GM12873 (cell line): ENCODE measurements at regions not wholly inside any gene's neighbourhood (a gene's known extent, or its start where the extent isn't known, plus 50 kb on each side); places are given as distances from the start of the nearest gene placed in this dataset.

Experiments
- CTCF ChIP-seq: IDR thresholded peaks from 2 replicates; pipeline ENCODE4 v1.5.1; 2012; ENCODE audit warnings: low read depth, mild to moderate bottlenecking, moderate library complexity, low read length, control low read depth; ENCODE audit not compliant: insufficient read depth; ENCODE audit errors: missing control alignments

GRCh38 chr12:114765960-114766691 is 82.2 kb upstream of the TBX3 start:
- TF ChIP-seq CTCF: no peak

- TF ChIP-seq CTCF: no peak
Measured at GRCh38 chr12:114764510-114764909, 80.5 kb upstream of the TBX3 start.

- no peak for TF ChIP-seq CTCF
Measured at GRCh38 chr12:114762490-114763110, 78.6 kb upstream of the TBX3 start.

- TF ChIP-seq CTCF: no peak
Measured at GRCh38 chr12:114760151-114760877, 76.3 kb upstream of the TBX3 start.

- TF ChIP-seq CTCF: no peak
Measured at GRCh38 chr12:114759635-114760034, 75.7 kb upstream of the TBX3 start.

GRCh38 chr12:114757684-114758325 is 73.8 kb upstream of the TBX3 start:
- no peak for TF ChIP-seq CTCF

- no peak for TF ChIP-seq CTCF
Measured at GRCh38 chr12:114752217-114752616, 68.2 kb upstream of the TBX3 start.
